ENCODE measurements at regions not wholly inside any gene's neighbourhood (a gene's known extent, or its start where the extent isn't known, plus 50 kb on each side); places are given as distances from the start of the nearest gene placed in this dataset.

- TF ChIP-seq CTCF (IDR thresholded peaks at IDR 0.05; ENCODE audit: insufficient read depth, low read length) (no peak), REST (IDR thresholded peaks at IDR 0.05; ENCODE audit: insufficient replicate concordance, low read depth) (no peak), POLR2AphosphoS5 (IDR thresholded peaks at IDR 0.05; ENCODE audit: low read depth) (no peak)
These were observed 384.0 kb downstream of the PLK2 start for GRCh38 chr5:58075907-58076306.
